Stomach (tissue), 8 donors: ENCODE measurements at regions not wholly inside any gene's neighbourhood (a gene's known extent, or its start where the extent isn't known, plus 50 kb on each side); places are given as distances from the start of the nearest gene placed in this dataset.

Source experiments
- DNase-seq, 2 donors: peaks; one replicate each; pipeline versions ENCODE4 v3.0.0 to v3.0.0-alpha.2; 2013 to 2019
- H3K27ac ChIP-seq, 5 donors: fragments of 200-600 bp in 4 of 5; sonication (generic) in 4 of 5; one replicate each; pipeline ENCODE4 v1.5.1; 2013 to 2019; ENCODE audit warnings: mild to moderate bottlenecking in 1 of 5, moderate library complexity in 1 of 5
- H3K27me3 ChIP-seq, 3 donors: fragments of 200-600 bp; sonication (generic); one replicate each; pipeline ENCODE4 v1.5.1; 2017 to 2019; ENCODE audit warnings: mixed run types in 1 of 3
- H3K36me3 ChIP-seq, 4 donors: fragments of 200-600 bp; sonication (generic); 1 replicate in 3 of 4; 2 replicates in 1 of 4; pipeline ENCODE4 v1.5.1; 2016 to 2019
- H3K4me1 ChIP-seq, 4 donors: fragments of 200-600 bp; sonication (generic); one replicate each; pipeline ENCODE4 v1.5.1; 2016 to 2019
- H3K4me3 ChIP-seq, 4 donors: fragments of 200-600 bp; sonication (generic) in 3 of 4; one replicate each; pipeline ENCODE4 v1.5.1; 2016 to 2019; ENCODE audit warnings: mild to moderate bottlenecking in 1 of 4
- H3K9me3 ChIP-seq, 4 donors: fragments of 200-600 bp; sonication (generic); one replicate each; pipeline ENCODE4 v1.5.1; 2016 to 2019
- EP300 ChIP-seq: sonication (generic); formaldehyde crosslinking; IDR thresholded peaks from one replicate; pipeline ENCODE4 v1.6.1; 2017; ENCODE audit warnings: antibody characterized with exemption
- POLR2A ChIP-seq, 4 donors: fragments of 450-650 bp; IDR thresholded peaks; one replicate each; pipeline ENCODE4 v1.6.1; 2016; ENCODE audit warnings: antibody characterized with exemption in 4 of 4, control low read depth in 2 of 4, mild to moderate bottlenecking in 1 of 4, moderate library complexity in 1 of 4
- POLR2AphosphoS5 ChIP-seq, 3 donors: sonication (generic); formaldehyde crosslinking; IDR thresholded peaks; one replicate each; pipeline ENCODE4 v1.6.1; 2016; ENCODE audit warnings: antibody characterized with exemption in 3 of 3
- WGBS, 5 donors: extraction: QIAGEN DNeasy Blood & Tissue Kit in 3 of 5; methylation state at CpG; one replicate each; pipeline versions ENCODE4 v1.1.5 to v1.1.7; 2013 to 2018; 5-methylcytosine and 5-hydroxymethylcytosine counted together
- intact Hi-C: fragments of 100-400 bp; cut with DNase I; formaldehyde crosslinking; loops from one replicate; pipeline ENCODE4 v1.15.1; 2023; ENCODE audit warnings: low total_unique reads
- TF ChIP-seq, protein P1 (sequence below), 7 experiments: fragments of 450-650 bp in 4 of 7; fragments of 200-600 bp in 3 of 7; sonication (generic) in 3 of 7; IDR thresholded peaks; one replicate each; pipeline ENCODE4 v1.5.1; 2016 to 2019; ENCODE audit warnings: antibody characterized with exemption in 7 of 7, control low read depth in 2 of 7, mild to moderate bottlenecking in 1 of 7
- donor health status: healthy with polysubstance abuse.
- donor health status: Bipolar disorder and iron deficiency.
- donor health status: healthy.

DNA sequence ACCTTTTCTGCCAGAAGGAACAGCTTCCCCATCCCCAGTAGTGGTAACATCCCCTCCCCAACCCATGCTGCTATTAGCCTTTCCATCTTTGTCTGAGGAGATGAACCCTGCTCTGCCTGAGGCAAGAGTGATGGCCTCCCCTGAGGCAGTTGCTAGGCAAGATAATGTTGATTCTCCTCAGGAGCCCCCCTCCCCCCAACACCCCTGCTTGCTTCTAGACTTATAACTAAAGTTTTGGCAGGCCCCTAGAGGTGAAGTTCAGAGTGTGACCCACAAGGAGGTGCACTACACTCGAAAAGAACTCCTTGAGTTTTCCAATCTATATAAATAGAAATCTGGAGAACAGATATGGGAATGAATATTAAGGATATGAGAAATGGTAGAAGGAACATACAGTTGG is 962.5 kb downstream of the ADGRL3 start:
- Histone ChIP-seq H3K9me3 (peaks cover 0 to 5% (median 0%) of the 10 kb centered on the region in 4 donors), H3K4me3 (no peak overlapping the region), H3K4me1 (no peaks in the 10 kb centered on the region), H3K36me3 (no peaks in the 10 kb centered on the region), H3K27me3 (no peaks in the 10 kb centered on the region), H3K27ac (no peak overlapping the region)
- no peak for DNase-seq
- TF ChIP-seq POLR2AphosphoS5 (IDR thresholded peaks at IDR 0.05): no peak
- TF ChIP-seq POLR2A (IDR thresholded peaks at IDR 0.05): no peak
- TF ChIP-seq, protein P1, sequence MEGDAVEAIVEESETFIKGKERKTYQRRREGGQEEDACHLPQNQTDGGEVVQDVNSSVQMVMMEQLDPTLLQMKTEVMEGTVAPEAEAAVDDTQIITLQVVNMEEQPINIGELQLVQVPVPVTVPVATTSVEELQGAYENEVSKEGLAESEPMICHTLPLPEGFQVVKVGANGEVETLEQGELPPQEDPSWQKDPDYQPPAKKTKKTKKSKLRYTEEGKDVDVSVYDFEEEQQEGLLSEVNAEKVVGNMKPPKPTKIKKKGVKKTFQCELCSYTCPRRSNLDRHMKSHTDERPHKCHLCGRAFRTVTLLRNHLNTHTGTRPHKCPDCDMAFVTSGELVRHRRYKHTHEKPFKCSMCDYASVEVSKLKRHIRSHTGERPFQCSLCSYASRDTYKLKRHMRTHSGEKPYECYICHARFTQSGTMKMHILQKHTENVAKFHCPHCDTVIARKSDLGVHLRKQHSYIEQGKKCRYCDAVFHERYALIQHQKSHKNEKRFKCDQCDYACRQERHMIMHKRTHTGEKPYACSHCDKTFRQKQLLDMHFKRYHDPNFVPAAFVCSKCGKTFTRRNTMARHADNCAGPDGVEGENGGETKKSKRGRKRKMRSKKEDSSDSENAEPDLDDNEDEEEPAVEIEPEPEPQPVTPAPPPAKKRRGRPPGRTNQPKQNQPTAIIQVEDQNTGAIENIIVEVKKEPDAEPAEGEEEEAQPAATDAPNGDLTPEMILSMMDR (IDR thresholded peaks at IDR 0.05): no peak
- TF ChIP-seq EP300: no peak
- intact Hi-C loops: no loop called here
- 45 to 68% (median 52%) methylated on average over 1 of the region's 1 CpG for WGBS, 5 donors

DNA sequence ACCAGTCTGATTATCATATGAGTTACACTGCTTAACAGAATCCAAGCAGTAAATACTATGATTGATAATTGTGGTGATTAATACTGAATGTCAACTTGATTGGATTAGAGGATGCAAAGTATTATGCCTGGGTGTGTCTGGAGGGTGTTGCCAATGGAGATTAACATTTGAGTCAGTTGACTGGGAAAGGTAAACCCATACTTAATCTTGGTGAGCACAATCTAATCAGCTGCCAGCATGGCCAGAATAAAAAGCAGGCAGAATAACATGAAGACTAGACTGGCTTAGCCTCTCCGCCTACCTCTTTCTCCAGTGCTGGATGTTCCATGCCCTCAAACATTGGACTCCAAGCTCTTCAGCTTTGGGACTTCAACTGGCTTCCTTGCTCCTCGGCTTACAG is 961.3 kb downstream of the ADGRL3 start:
- no peak for DNase-seq
- Histone ChIP-seq H3K4me3 (no peak overlapping the region), H3K4me1 (no peaks in the 10 kb centered on the region), H3K9me3 (peaks cover 0 to 5% (median 0%) of the 10 kb centered on the region in 4 donors), H3K27me3 (no peaks in the 10 kb centered on the region), H3K36me3 (no peaks in the 10 kb centered on the region), H3K27ac (no peak overlapping the region)
- intact Hi-C loops: no loop called here
- TF ChIP-seq, protein P1 (IDR thresholded peaks at IDR 0.05): no peak
- TF ChIP-seq POLR2AphosphoS5 (IDR thresholded peaks at IDR 0.05): peak in 1 of 3 donors; percentile 21
- TF ChIP-seq EP300: no peak
- WGBS, 5 donors: 71 to 87% (median 84%) methylated on average over 2 of the region's 2 CpGs

DNA sequence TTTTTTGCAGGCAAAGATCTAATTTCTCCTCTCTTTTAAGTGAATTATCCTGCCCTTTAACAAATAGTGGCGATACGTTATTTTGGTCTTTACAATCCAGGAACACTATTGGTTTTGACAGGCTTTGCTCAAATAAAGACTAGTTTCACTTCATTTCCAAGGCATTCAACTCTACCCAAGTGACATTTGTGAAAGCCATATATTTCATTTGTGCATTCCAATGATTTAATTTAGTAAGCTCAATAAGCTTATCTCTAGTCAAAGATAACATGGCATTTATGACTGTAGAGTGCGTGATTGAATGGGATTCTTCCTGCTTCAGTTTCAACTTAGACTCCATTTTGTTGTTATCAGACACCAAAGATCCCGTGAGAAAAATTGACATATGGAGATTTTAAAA is 959.8 kb downstream of the ADGRL3 start:
- no peaks in the 10 kb centered on the region for H3K4me1 ChIP-seq
- 73 to 81% (median 75%) methylated on average over 4 of the region's 4 CpGs for WGBS, 5 donors
- TF ChIP-seq, protein P1 (IDR thresholded peaks at IDR 0.05): no peak
- TF ChIP-seq POLR2AphosphoS5 (IDR thresholded peaks at IDR 0.05) (no peak), POLR2A (IDR thresholded peaks at IDR 0.05) (no peak), EP300 (no peak)
- H3K27me3 ChIP-seq: no peaks in the 10 kb centered on the region
- H3K4me3 ChIP-seq: no peak overlapping the region
- no peaks in the 10 kb centered on the region for H3K36me3 ChIP-seq
- H3K9me3 ChIP-seq: peaks cover 0 to 5% (median 0%) of the 10 kb centered on the region in 4 donors
- H3K27ac ChIP-seq: no peak overlapping the region
- no peak for DNase-seq
- intact Hi-C loops: no loop called here

DNA sequence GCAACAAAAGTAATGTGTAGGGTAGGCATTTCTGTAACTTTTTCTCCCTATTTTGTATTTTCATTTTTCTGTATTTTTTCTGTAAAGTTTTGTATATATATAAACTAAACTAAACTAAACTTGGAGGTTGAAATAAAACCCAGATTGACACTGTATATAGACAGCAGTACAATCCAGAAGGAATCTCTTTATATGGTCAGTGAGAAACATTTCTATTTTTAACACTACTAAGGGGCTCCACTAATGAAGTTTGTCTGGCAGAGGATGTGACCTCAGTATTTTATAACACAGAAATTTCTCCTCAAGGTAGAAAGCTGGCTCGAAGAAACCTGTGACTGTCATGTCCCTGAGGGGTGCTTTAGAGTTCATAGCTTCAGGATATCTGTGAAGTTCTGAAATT is 959.2 kb downstream of the ADGRL3 start:
- TF ChIP-seq EP300: no peak
- TF ChIP-seq, protein P1 (IDR thresholded peaks at IDR 0.05): no peak
- no peak for TF ChIP-seq POLR2A (IDR thresholded peaks at IDR 0.05)
- no peak for TF ChIP-seq POLR2AphosphoS5 (IDR thresholded peaks at IDR 0.05)
- Histone ChIP-seq H3K4me1 (no peaks in the 10 kb centered on the region), H3K27me3 (no peaks in the 10 kb centered on the region), H3K4me3 (no peak overlapping the region), H3K9me3 (peaks cover 0 to 5% (median 0%) of the 10 kb centered on the region in 4 donors), H3K27ac (no peak overlapping the region), H3K36me3 (no peaks in the 10 kb centered on the region)
- DNase-seq: no peak
- intact Hi-C loops: no loop called here
- 31 to 64% (median 40%) methylated on average over 1 of the region's 1 CpG for WGBS, 5 donors
